ENCODE measurements at regions not wholly inside any gene's neighbourhood (a gene's known extent, or its start where the extent isn't known, plus 50 kb on each side); places are given as distances from the start of the nearest gene placed in this dataset.
"Not testable (repeated sequence)": the region's sequence is repeated elsewhere in the genome, so short reads cannot be mapped to it uniquely, and the experiment has no call there.

GRCh38 chr9:40939201-40939887 lies 189.1 kb downstream of the FOXD4L6 start:
- not testable (repeated sequence) for FAIRE-seq; DNase-seq (ENCODE audit: insufficient read length, low spot score)

- FAIRE-seq, result no peak
- DNase-seq (ENCODE audit: insufficient read length, low spot score), result no peak
Observed at GRCh38 chr9:40935336-40935735, 193.1 kb downstream of the FOXD4L6 start.

- not testable (repeated sequence) for DNase-seq (ENCODE audit: insufficient read length, low spot score); FAIRE-seq
Observed at GRCh38 chr9:40934480-40934879, 194.0 kb downstream of the FOXD4L6 start.

- FAIRE-seq; DNase-seq (ENCODE audit: insufficient read length, low spot score): not testable (repeated sequence)
Observed at GRCh38 chr9:40930426-40930825, 198.1 kb downstream of the FOXD4L6 start.

GRCh38 chr9:40929488-40929845 lies 199.0 kb downstream of the FOXD4L6 start:
- FAIRE-seq; DNase-seq (ENCODE audit: insufficient read length, low spot score): not testable (repeated sequence)

- FAIRE-seq (no peak), DNase-seq (ENCODE audit: insufficient read length, low spot score) (no peak)
Observed at GRCh38 chr9:40928803-40929487, 199.5 kb downstream of the FOXD4L6 start.

- FAIRE-seq (no peak), DNase-seq (ENCODE audit: insufficient read length, low spot score) (no peak)
Observed at GRCh38 chr9:40927851-40928802, 200.4 kb downstream of the FOXD4L6 start.

- FAIRE-seq, result no peak
- no peak for DNase-seq (ENCODE audit: insufficient read length, low spot score)
Observed at GRCh38 chr9:40927260-40927631, 201.2 kb downstream of the FOXD4L6 start.

GRCh38 chr9:40926404-40927259 lies 201.8 kb downstream of the FOXD4L6 start:
- DNase-seq (ENCODE audit: insufficient read length, low spot score), result no peak
- FAIRE-seq, result no peak

GRCh38 chr9:40925149-40925548 lies 203.3 kb downstream of the FOXD4L6 start:
- DNase-seq (ENCODE audit: insufficient read length, low spot score), result no peak
- no peak for FAIRE-seq

- FAIRE-seq; DNase-seq (ENCODE audit: insufficient read length, low spot score): not testable (repeated sequence)
Observed at GRCh38 chr9:40916399-40916783, 212.1 kb downstream of the FOXD4L6 start.

- not testable (repeated sequence) for FAIRE-seq; DNase-seq (ENCODE audit: insufficient read length, low spot score)
Observed at GRCh38 chr9:40915660-40916398, 212.7 kb downstream of the FOXD4L6 start.

- no peak for DNase-seq (ENCODE audit: insufficient read length, low spot score)
- FAIRE-seq, result no peak
Observed at GRCh38 chr9:40914772-40915659, 213.5 kb downstream of the FOXD4L6 start.

GRCh38 chr9:40913928-40914673 lies 214.4 kb downstream of the FOXD4L6 start:
- FAIRE-seq, result no peak
- no peak for DNase-seq (ENCODE audit: insufficient read length, low spot score)

GRCh38 chr9:40913096-40913719 lies 215.3 kb downstream of the FOXD4L6 start:
- FAIRE-seq, result no peak
- no peak for DNase-seq (ENCODE audit: insufficient read length, low spot score)

GRCh38 chr9:40912679-40913078 lies 215.8 kb downstream of the FOXD4L6 start:
- not testable (repeated sequence) for DNase-seq (ENCODE audit: insufficient read length, low spot score); FAIRE-seq

GRCh38 chr9:40911647-40912046 lies 216.8 kb downstream of the FOXD4L6 start:
- DNase-seq (ENCODE audit: insufficient read length, low spot score), result no peak
- FAIRE-seq, result no peak

All from GM19239 (cell line).